ENCODE measurements at regions not wholly inside any gene's neighbourhood (a gene's known extent, or its start where the extent isn't known, plus 50 kb on each side); places are given as distances from the start of the nearest gene placed in this dataset.

- peak; percentile 55 for DNase-seq (ENCODE audit: low read depth, low spot score)
- TF ChIP-seq CTCF (IDR thresholded peaks at IDR 0.05; ENCODE audit: low read depth, low read length): peak; percentile 86
- Histone ChIP-seq H3K4me3 (ENCODE audit: low read depth, low read length) (no peak overlapping the region), H3K27me3 (ENCODE audit: control insufficient read depth, insufficient read depth, low read length) (peaks cover 2% of the 10 kb centered on the region), H3K27ac (ENCODE audit: low read depth, low read length) (no peak overlapping the region), H3K9me3 (ENCODE audit: control insufficient read depth, insufficient read depth, low read length) (no peaks in the 10 kb centered on the region)
- ChIA-PET CTCF (interaction anchor here (0.5 to 5.7 kb wide), 52 partner anchors 9 to 1471 kb away, joined by 3 to 92 read pairs (median 4); partner anchors contain the start of gene SSTR1), POLR2A (no interaction called here)
Measured at GRCh38 chr14:38867561-38868150, 235.4 kb downstream of the SEC23A start.

- TF ChIP-seq CTCF (IDR thresholded peaks at IDR 0.05; ENCODE audit: low read depth, low read length): no peak
- DNase-seq (ENCODE audit: low read depth, low spot score): no peak
- Histone ChIP-seq H3K9me3 (ENCODE audit: control insufficient read depth, insufficient read depth, low read length) (no peaks in the 10 kb centered on the region), H3K27me3 (ENCODE audit: control insufficient read depth, insufficient read depth, low read length) (peaks cover 2% of the 10 kb centered on the region), H3K27ac (ENCODE audit: low read depth, low read length) (no peak overlapping the region), H3K4me3 (ENCODE audit: low read depth, low read length) (no peak overlapping the region)
- ChIA-PET POLR2A (no interaction called here), CTCF (interaction anchor here (0.8 to 5.7 kb wide), 3 partner anchors 9 to 961 kb away, joined by 4 to 92 read pairs (median 11); no protein-coding TSS in a partner anchor)
Measured at GRCh38 chr14:38866461-38866860, 236.6 kb downstream of the SEC23A start.

GRCh38 chr14:38862366-38862765 lies 240.7 kb downstream of the SEC23A start:
- H3K27me3 ChIP-seq (ENCODE audit: control insufficient read depth, insufficient read depth, low read length): peaks cover 2% of the 10 kb centered on the region
- no peak for TF ChIP-seq CTCF (IDR thresholded peaks at IDR 0.05; ENCODE audit: low read depth, low read length)
- DNase-seq (ENCODE audit: low read depth, low spot score): no peak
- H3K27ac ChIP-seq (ENCODE audit: low read depth, low read length): no peak overlapping the region
- H3K9me3 ChIP-seq (ENCODE audit: control insufficient read depth, insufficient read depth, low read length): no peaks in the 10 kb centered on the region
- H3K4me3 ChIP-seq (ENCODE audit: low read depth, low read length): no peak overlapping the region
- CTCF ChIA-PET: no interaction called here
- POLR2A ChIA-PET: no interaction called here

DNA sequence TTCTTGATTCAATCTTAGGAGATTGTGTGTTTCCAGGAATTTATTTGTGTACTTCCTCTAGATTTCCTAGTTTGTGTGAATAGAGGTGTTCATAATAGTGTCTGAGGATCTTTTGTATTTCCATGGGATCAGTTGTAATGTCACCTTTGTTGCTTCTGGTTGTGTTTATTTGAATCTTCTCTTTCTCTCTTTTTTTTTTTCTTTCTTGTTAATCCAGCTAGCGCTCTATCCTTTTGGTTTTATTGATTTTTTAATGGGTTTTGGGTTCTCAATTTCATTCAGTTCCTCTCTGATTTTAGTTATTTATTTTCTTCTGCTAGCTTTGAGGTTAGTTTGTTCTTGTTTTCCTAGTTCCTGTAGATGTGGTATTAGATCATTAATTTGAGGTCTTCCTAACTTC lies 242.5 kb downstream of the SEC23A start:
- CTCF ChIA-PET: no interaction called here
- no peaks in the 10 kb centered on the region for H3K27me3 ChIP-seq (ENCODE audit: control insufficient read depth, insufficient read depth, low read length)
- TF ChIP-seq CTCF (IDR thresholded peaks at IDR 0.05; ENCODE audit: low read depth, low read length): no peak
- H3K27ac ChIP-seq (ENCODE audit: low read depth, low read length): no peak overlapping the region
- H3K9me3 ChIP-seq (ENCODE audit: control insufficient read depth, insufficient read depth, low read length): no peaks in the 10 kb centered on the region
- POLR2A ChIA-PET: no interaction called here
- no peak for DNase-seq (ENCODE audit: low read depth, low spot score)
- H3K4me3 ChIP-seq (ENCODE audit: low read depth, low read length): no peak overlapping the region

GRCh38 chr14:38856798-38857197 lies 246.2 kb downstream of the SEC23A start:
- Histone ChIP-seq H3K27me3 (ENCODE audit: control insufficient read depth, insufficient read depth, low read length) (no peaks in the 10 kb centered on the region), H3K27ac (ENCODE audit: low read depth, low read length) (no peak overlapping the region), H3K9me3 (ENCODE audit: control insufficient read depth, insufficient read depth, low read length) (no peaks in the 10 kb centered on the region), H3K4me3 (ENCODE audit: low read depth, low read length) (no peak overlapping the region)
- DNase-seq (ENCODE audit: low read depth, low spot score): no peak
- CTCF ChIA-PET: interaction anchor here (1.7 kb wide), 1 partner anchor 11 kb away, joined by 9 read pairs; no protein-coding TSS in a partner anchor
- POLR2A ChIA-PET: no interaction called here
- TF ChIP-seq CTCF (IDR thresholded peaks at IDR 0.05; ENCODE audit: low read depth, low read length): no peak
